Mesothelial cell of epicardium (in vitro differentiated cells): ENCODE measurements at regions not wholly inside any gene's neighbourhood (a gene's known extent, or its start where the extent isn't known, plus 50 kb on each side); places are given as distances from the start of the nearest gene placed in this dataset.

Experiments
- DNase-seq, 2 experiments: peaks; one replicate each; pipeline ENCODE4 v3.0.0; 2021; ENCODE audit warnings: low spot score in 2 of 2; ENCODE audit not compliant: unreplicated experiment in 2 of 2
- H3K27ac Mint-ChIP-seq: 2 replicates; pipeline ENCODE4 v1.8.0; 2021; ENCODE audit warnings: mixed read lengths
- H3K27me3 Mint-ChIP-seq: 2 replicates; pipeline ENCODE4 v1.8.0; 2021; ENCODE audit warnings: low read depth, mixed read lengths
- H3K36me3 Mint-ChIP-seq: 2 replicates; pipeline ENCODE4 v1.8.0; 2021; ENCODE audit warnings: mixed read lengths
- H3K4me1 Mint-ChIP-seq: 2 replicates; pipeline ENCODE4 v1.8.0; 2021; ENCODE audit warnings: mixed read lengths
- H3K4me3 Mint-ChIP-seq: 2 replicates; pipeline ENCODE4 v1.8.0; 2021; ENCODE audit warnings: mild to moderate bottlenecking, moderate library complexity, mixed read lengths
- H3K9me3 Mint-ChIP-seq: 2 replicates; pipeline ENCODE4 v1.8.0; 2021; ENCODE audit warnings: mixed read lengths
- CTCF ChIP-seq: fragments of 200-600 bp; sonication (generic); IDR thresholded peaks from one replicate; pipeline ENCODE4 v1.5.0; 2021; ENCODE audit warnings: antibody characterized with exemption; ENCODE audit not compliant: unreplicated experiment

- H3K36me3 Mint-ChIP-seq, result no peaks in the 10 kb centered on the region
- peaks cover under 1% of the 10 kb centered on the region for H3K9me3 Mint-ChIP-seq
- H3K27me3 Mint-ChIP-seq, result no peaks in the 10 kb centered on the region
- no peak for TF ChIP-seq CTCF
- no peak overlapping the region for H3K4me3 Mint-ChIP-seq
- H3K4me1 Mint-ChIP-seq, result no peaks in the 10 kb centered on the region
- H3K27ac Mint-ChIP-seq, result no peak overlapping the region
- no peak for DNase-seq
Observed at GRCh38 chr4:179585761-179586160, 2143.5 kb upstream of the AGA start.

GRCh38 chr4:179586460-179586859 lies 2144.2 kb upstream of the AGA start:
- Mint-ChIP-seq H3K9me3 (peaks cover 7% of the 10 kb centered on the region), H3K4me3 (no peak overlapping the region), H3K4me1 (no peaks in the 10 kb centered on the region), H3K27me3 (no peaks in the 10 kb centered on the region), H3K36me3 (no peaks in the 10 kb centered on the region), H3K27ac (no peak overlapping the region)
- TF ChIP-seq CTCF, result no peak
- no peak for DNase-seq

GRCh38 chr4:179595671-179596410 lies 2153.6 kb upstream of the AGA start:
- Mint-ChIP-seq H3K9me3 (peaks cover 11% of the 10 kb centered on the region), H3K27ac (no peak overlapping the region), H3K4me1 (peaks cover 1% of the 10 kb centered on the region), H3K4me3 (no peak overlapping the region), H3K27me3 (no peaks in the 10 kb centered on the region), H3K36me3 (no peaks in the 10 kb centered on the region)
- no peak for DNase-seq
- no peak for TF ChIP-seq CTCF

- no peak for DNase-seq
- Mint-ChIP-seq H3K4me1 (peaks cover 1% of the 10 kb centered on the region), H3K9me3 (peaks cover 3% of the 10 kb centered on the region), H3K27me3 (no peaks in the 10 kb centered on the region), H3K4me3 (no peak overlapping the region), H3K36me3 (no peaks in the 10 kb centered on the region), H3K27ac (no peak overlapping the region)
- no peak for TF ChIP-seq CTCF
Observed at GRCh38 chr4:179596621-179597020, 2154.4 kb upstream of the AGA start.

- Mint-ChIP-seq H3K4me1 (peaks cover 1% of the 10 kb centered on the region), H3K36me3 (no peaks in the 10 kb centered on the region), H3K4me3 (no peak overlapping the region), H3K27ac (no peak overlapping the region), H3K27me3 (no peaks in the 10 kb centered on the region), H3K9me3 (peaks cover 3% of the 10 kb centered on the region)
- TF ChIP-seq CTCF, result no peak
- DNase-seq, result no peak
Observed at GRCh38 chr4:179597301-179597700, 2155.1 kb upstream of the AGA start.
